ENCODE measurements at regions not wholly inside any gene's neighbourhood (a gene's known extent, or its start where the extent isn't known, plus 50 kb on each side); places are given as distances from the start of the nearest gene placed in this dataset.

DNA sequence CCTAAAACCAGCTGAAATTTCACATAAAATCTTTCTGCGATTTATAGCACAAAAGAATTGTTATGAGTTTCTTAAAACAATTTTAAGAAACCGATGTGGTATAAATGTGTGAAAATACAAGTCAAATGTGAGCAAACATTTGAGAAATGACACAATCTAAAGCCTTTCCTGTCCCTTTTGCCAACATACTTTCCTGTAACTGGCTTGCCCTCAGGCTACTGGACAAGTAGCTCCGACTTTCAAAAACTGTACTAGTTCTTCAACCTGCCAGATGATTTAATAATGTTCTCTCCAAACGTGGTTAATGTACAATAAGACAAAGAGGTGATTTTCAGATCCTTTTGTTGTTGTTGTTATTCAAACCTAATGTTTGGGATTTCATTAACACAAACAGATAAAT is 105.9 kb upstream of the ARHGEF26 start:
- no peak for DNase-seq

DNA sequence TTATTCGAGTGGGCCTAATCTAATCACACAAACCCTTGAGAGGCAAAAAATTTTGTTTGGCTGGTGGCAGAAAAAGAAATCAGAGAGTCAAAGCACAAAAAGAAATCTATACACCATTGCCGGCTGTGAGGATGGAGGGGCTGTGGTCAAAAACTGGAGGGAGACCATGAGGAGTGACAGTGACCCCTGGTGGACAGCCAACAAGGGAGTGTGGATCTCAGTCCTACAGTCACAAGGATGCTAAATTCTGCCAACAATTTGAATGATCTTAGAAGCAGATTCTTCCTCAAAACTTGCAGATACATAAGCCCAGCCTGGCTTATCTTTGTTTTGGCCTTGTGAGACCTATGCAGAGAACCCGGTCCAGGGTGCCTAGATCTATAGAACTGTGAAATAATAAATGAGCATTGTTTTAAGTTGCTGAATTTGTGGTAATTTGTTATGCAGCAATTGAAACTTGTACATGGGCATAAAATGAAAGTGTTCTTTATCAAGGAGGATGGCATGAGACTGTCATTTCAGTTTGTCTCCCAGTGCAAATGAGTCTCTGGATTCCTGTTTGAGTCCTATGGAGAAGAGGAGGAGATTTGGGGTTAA is 103.0 kb upstream of the ARHGEF26 start:
- peak in 1 of 2 donors; percentile 18 for DNase-seq

GRCh38 chr3:154022606-154023005 is 98.6 kb upstream of the ARHGEF26 start:
- no peak for DNase-seq

DNA sequence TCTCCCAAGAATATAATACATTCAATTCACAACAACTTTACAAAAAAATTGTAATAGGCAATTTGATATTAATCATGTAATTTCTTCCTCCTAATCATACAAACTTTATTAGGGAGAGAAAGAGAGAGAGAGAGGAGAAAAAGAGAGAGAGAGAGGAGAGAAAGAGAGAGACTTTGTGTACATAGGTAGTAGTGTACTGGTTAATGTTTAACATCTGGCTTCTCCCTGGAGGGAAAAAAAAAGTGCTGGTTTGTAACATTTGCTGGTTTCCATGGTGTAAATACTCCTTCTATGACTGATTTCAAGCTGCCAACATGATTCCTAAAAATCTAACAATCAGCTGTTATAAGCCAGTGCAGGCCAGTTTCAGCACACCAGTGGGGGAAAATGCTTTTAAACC is 98.0 kb upstream of the ARHGEF26 start:
- DNase-seq: no peak

DNA sequence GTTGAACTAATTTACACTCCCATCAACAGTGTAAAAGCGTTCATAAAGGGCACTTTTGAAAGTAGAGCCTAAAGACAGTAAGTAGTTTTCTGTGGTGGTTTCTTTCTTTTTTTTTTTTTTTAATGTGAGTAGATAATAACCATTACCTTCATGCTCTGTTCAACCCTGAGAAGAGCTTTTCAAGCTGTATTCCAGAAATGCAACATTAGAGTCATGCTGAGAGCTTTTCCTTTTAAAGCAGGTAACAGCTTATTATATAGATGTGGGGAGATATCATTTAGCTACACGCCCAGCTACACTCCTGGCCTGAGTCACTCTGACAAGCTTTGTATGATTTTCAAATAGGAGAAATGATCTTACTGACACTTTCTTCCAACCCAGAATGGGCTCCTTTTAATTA is 96.2 kb upstream of the ARHGEF26 start:
- DNase-seq: no peak

DNA sequence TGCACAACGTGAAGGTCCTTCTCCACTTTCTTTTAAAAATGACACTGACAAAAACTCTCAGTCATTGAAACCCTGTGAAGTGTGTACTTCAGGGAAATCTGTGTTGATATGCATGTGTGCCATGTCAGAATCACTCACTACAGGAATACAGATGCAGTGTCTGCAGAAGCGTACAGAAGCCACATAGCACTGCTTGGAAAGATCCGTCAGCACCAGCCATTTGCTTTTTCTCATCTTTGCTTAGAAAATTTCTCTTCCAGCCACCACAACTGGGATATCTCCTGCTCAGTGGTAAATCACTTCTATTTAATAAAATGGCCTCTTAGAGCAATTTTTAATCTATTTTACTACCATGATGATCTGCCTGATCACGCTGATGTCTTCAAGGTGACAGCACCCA is 91.3 kb upstream of the ARHGEF26 start:
- no peak for DNase-seq

DNA sequence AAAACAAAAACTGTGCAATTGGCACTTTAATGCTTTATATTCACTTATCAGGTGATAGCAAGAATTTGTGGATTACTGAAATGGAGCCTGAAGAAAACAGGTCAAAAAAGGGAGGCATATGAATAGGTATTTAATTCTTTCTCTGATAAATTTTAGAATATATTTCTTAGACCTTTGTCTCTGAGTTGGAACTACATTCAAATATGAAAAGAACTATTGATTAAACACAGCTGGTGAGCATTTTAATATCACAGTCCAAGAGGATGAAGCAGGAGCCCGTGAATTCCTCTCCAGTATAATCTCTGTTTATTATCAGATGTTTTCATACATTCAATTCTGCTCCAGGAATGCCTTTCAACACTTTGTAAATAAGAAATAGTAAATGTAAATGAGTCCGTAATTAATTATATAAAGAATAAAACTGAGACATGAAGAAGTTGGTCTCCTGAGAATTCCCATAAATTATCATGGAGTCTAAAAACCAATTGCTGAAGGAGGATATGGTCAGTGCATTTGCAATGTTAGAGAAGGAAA is 86.3 kb upstream of the ARHGEF26 start:
- DNase-seq: no peak

DNA sequence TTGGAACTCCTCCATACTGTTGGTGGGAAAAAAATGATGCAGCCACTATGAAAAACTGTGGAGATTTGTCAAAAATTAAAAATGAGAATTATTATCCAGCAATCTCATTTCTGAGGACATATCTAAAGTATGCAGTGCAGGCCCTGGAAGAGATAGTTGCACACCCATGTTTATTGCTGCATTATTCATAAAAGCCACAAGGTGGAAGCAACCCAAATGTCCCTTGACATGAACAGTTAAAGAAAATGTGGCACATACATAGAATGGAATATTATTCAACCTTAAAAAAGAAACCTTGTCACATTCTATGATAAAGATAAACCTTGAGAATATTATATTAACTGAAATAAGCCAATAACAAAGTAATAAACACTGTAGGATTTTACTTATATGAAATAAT is 80.9 kb upstream of the ARHGEF26 start:
- no peak for DNase-seq

DNA sequence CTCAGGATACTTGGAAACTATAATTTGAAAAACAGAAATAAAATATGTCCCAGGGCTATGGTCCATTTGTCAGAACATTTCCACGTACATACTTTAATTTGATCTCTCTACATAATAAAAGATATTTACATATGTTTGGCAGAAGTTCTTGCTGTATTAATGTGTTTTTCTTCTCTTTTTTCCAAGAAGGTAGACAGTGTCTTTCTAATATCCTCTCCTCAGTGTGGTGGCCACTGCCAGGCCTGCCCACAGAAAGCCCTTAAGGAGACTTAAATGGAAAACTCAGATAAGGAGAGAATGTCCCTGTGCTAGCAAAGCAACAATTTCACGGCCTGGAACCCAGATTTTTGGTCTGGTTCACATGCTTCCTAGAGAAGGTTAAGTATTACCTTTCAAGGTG is 76.5 kb upstream of the ARHGEF26 start:
- no peak for DNase-seq

- DNase-seq: no peak
Observed at GRCh38 chr3:154050216-154050615, 71.0 kb upstream of the ARHGEF26 start.

DNA sequence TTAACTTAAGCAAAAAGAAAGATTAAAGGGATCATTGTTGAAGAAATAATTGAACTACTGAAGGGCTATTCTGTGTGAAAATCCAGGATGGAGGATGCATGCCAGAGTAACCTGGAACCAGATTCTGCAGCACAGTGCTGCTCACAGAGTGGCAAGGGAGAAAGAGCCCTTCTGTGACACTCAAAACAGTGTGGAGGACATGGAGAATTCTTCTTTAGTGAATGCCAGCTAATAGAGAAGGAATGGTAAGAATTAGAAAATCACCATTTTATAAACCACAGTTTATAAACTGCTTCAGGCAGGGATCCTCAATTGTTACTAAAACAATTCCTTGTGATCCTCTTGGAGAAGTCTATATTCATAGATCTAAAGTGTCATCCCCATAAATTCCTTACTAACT is 70.4 kb upstream of the ARHGEF26 start:
- no peak for DNase-seq

- DNase-seq: no peak
Observed at GRCh38 chr3:154059833-154060232, 61.4 kb upstream of the ARHGEF26 start.

DNA sequence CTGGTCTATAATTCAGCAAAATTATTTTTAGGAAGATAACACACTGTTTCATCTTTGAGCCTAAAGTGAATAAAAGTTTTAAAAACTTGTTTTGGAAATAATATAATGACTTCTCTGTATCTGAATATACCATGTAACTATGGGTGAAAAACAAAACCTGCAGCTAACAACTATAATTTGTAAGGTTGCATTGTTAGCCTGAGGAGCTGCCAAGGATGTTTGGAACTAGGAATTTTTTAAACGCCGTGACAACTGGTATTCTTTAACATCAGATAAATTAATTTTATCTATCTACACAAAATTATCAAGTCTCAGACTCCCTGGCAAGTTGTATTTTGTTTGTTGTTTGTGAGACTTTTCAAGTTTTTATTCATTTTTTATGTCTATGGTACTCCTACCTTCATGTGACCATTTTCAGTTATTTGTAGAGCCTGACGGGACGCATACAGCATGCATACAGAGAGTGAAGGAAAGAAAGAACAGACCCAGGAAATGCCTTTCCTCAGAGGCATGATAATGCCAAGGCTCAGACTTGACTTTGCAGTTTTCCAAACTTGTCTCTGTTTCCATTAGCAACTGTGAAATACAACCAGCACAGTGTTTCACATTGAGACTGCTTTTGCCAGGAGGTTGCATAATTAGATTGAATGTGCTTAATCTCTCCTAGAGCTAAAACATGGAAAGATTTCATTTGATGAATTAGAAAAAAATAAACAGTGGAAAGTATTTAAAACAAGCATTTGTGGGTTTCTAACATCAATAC is 60.8 kb upstream of the ARHGEF26 start:
- DNase-seq: no peak

GRCh38 chr3:154061001-154061370 is 60.2 kb upstream of the ARHGEF26 start:
- no peak for DNase-seq

- DNase-seq: no peak
Observed at GRCh38 chr3:154062513-154062912, 58.7 kb upstream of the ARHGEF26 start.

GRCh38 chr3:154071146-154071545 is 50.0 kb upstream of the ARHGEF26 start:
- no peak for DNase-seq

All from CD4-positive, alpha-beta T cell treated with Interleukin-4 for 1 hour (primary cell).